Spleen (tissue), 11 donors: ENCODE measurements at regions not wholly inside any gene's neighbourhood (a gene's known extent, or its start where the extent isn't known, plus 50 kb on each side); places are given as distances from the start of the nearest gene placed in this dataset.

Experiments
- DNase-seq: peaks from one replicate; pipeline ENCODE4 v3.0.0-alpha.2; 2020
- H3K27ac ChIP-seq, 8 donors: fragments of 200-600 bp; sonication (generic) in 7 of 8; 1 replicate in 4 of 8; 2 replicates in 4 of 8; pipeline versions ENCODE4 v1.5.0 to v1.8.0; 2016 to 2021; ENCODE audit warnings: inconsistent platforms in 4 of 8, mild to moderate bottlenecking in 4 of 8, moderate library complexity in 1 of 8
- H3K27me3 ChIP-seq, 7 donors: fragments of 200-600 bp; sonication (generic) in 6 of 7; replicated peaks in 1 of 7; 1 replicate in 4 of 7; 2 replicates in 3 of 7; pipeline versions ENCODE4 v1.5.0 to v1.8.0; 2016 to 2021; ENCODE audit warnings: inconsistent platforms in 3 of 7, mild to moderate bottlenecking in 1 of 7
- H3K36me3 ChIP-seq, 6 donors: fragments of 200-600 bp; sonication (generic) in 5 of 6; 1 replicate in 4 of 6; 2 replicates in 2 of 6; pipeline versions ENCODE4 v1.5.0 to v1.8.0; 2016 to 2021; ENCODE audit warnings: inconsistent platforms in 2 of 6
- H3K4me1 ChIP-seq, 6 donors: fragments of 200-600 bp; sonication (generic) in 5 of 6; 1 replicate in 3 of 6; 2 replicates in 3 of 6; pipeline versions ENCODE4 v1.5.0 to v1.8.0; 2016 to 2021; ENCODE audit warnings: inconsistent platforms in 3 of 6
- H3K4me3 ChIP-seq, 8 donors: fragments of 200-600 bp; sonication (generic) in 7 of 8; 1 replicate in 4 of 8; 2 replicates in 4 of 8; pipeline versions ENCODE4 v1.5.0 to v1.8.0; 2016 to 2021; ENCODE audit warnings: inconsistent platforms in 4 of 8, mild to moderate bottlenecking in 4 of 8, moderate library complexity in 2 of 8
- H3K9me3 ChIP-seq, 8 donors: fragments of 200-600 bp; sonication (generic) in 7 of 8; 1 replicate in 4 of 8; 2 replicates in 4 of 8; pipeline versions ENCODE4 v1.5.0 to v1.8.0; 2016 to 2021; ENCODE audit warnings: inconsistent platforms in 4 of 8
- CTCF ChIP-seq, 11 experiments: fragments of 200-600 bp in 7 of 11; fragments of 450-650 bp in 4 of 11; sonication (generic) in 4 of 11; IDR thresholded peaks in 8 of 11; conservative IDR thresholded peaks in 3 of 11; 1 replicate in 7 of 11; 2 replicates in 4 of 11; pipeline versions ENCODE4 v1.4.0 to v1.8.0; 2016 to 2021; ENCODE audit warnings: antibody characterized with exemption in 11 of 11, inconsistent platforms in 4 of 11, mild to moderate bottlenecking in 1 of 11
- POLR2A ChIP-seq, 3 donors: fragments of 450-650 bp; IDR thresholded peaks; one replicate each; pipeline ENCODE4 v1.5.1; 2017; ENCODE audit warnings: antibody characterized with exemption in 3 of 3, mild to moderate bottlenecking in 1 of 3
- POLR2AphosphoS5 ChIP-seq, 3 donors: sonication (generic); formaldehyde crosslinking; IDR thresholded peaks; one replicate each; pipeline ENCODE4 v1.5.1; 2017; ENCODE audit warnings: antibody characterized with exemption in 3 of 3
- WGBS, 5 donors: extraction: QIAGEN DNeasy Blood & Tissue Kit in 3 of 5; methylation state at CpG; one replicate each; pipeline versions ENCODE4 v1.1.5 to v1.1.7; 2013 to 2018; 5-methylcytosine and 5-hydroxymethylcytosine counted together
- intact Hi-C: fragments of 100-400 bp; cut with DNase I; formaldehyde crosslinking; loops from one replicate; pipeline ENCODE4 v1.15.0; 2023; ENCODE audit warnings: low total_unique reads
- donor health status: healthy with polysubstance abuse.
- donor health status: DM: no; HTN: no; CAD: no; lungs with moderate emphysema.
- donor health status: DM: no; HTN: no; CAD: no.
- donor health status: Bipolar disorder and iron deficiency.
- donor health status: healthy.
- donor health status: DM: no; HTN: no; CAD: no.
- donor health status: DM: yes; HTN: yes; CAD: no.

- no peaks in the 10 kb centered on the region for H3K36me3 ChIP-seq
- intact Hi-C loops, result no loop called here
- no peak for DNase-seq
Observed at GRCh38 chr13:86541461-86541860, 742.2 kb upstream of the SLITRK6 start.

DNA sequence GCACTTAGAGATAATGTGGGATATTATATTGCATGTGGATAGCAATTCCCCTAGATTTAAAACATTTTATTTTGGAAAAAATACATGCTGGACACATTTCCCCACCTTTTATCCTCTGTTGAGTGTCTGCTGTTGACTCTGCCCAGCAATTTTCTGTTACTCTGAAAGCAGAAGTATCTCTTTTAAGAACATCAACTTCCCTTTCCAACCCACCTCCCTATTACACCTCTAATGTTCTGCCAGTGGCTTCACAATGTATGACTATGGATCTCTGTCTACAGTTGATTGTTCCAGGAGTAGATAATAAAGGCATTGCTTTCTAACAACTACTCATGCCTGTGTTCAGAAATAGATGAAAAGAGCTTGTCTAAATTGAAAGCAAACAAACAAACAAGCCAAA lies 754.8 kb upstream of the SLITRK6 start:
- Histone ChIP-seq H3K4me3 (no peak overlapping the region), H3K36me3 (no peaks in the 10 kb centered on the region), H3K27ac (no peak overlapping the region), H3K4me1 (no peaks in the 10 kb centered on the region), H3K9me3 (peaks cover 0 to 18% (median 3%) of the 10 kb centered on the region in 8 donors), H3K27me3 (no peaks in the 10 kb centered on the region)
- intact Hi-C loops, result no loop called here
- no peak for DNase-seq
- TF ChIP-seq CTCF (IDR thresholded peaks at IDR 0.05 in 8 of 11, conservative IDR thresholded peaks at IDR 0.05 in 3 of 11) (no peak), POLR2A (IDR thresholded peaks at IDR 0.05) (no peak), POLR2AphosphoS5 (IDR thresholded peaks at IDR 0.05) (no peak)

More at GRCh38 chr13:86541461-86541860, 742.2 kb upstream of the SLITRK6 start:
- no peak overlapping the region for H3K4me3 ChIP-seq
- no peak overlapping the region for H3K27ac ChIP-seq
- 72 to 86% (median 77%) methylated on average over 3 of the region's 3 CpGs for WGBS, 5 donors
- no peaks in the 10 kb centered on the region for H3K4me1 ChIP-seq
- H3K9me3 ChIP-seq, result peaks cover 0 to 6% (median 0%) of the 10 kb centered on the region in 8 donors
- no peaks in the 10 kb centered on the region for H3K27me3 ChIP-seq
- TF ChIP-seq POLR2A (IDR thresholded peaks at IDR 0.05) (no peak), POLR2AphosphoS5 (IDR thresholded peaks at IDR 0.05) (no peak), CTCF (IDR thresholded peaks at IDR 0.05 in 8 of 11, conservative IDR thresholded peaks at IDR 0.05 in 3 of 11) (no peak)

GRCh38 chr13:86559901-86560300 lies 760.7 kb upstream of the SLITRK6 start:
- DNase-seq, result no peak
- Histone ChIP-seq H3K4me3 (no peak overlapping the region), H3K4me1 (no peaks in the 10 kb centered on the region), H3K9me3 (peaks cover 0 to 15% (median 1%) of the 10 kb centered on the region in 8 donors), H3K36me3 (no peaks in the 10 kb centered on the region), H3K27me3 (no peaks in the 10 kb centered on the region), H3K27ac (no peak overlapping the region)
- 23 to 65% (median 59%) methylated on average over 1 of the region's 1 CpG for WGBS, 5 donors
- TF ChIP-seq POLR2AphosphoS5 (IDR thresholded peaks at IDR 0.05) (no peak), POLR2A (IDR thresholded peaks at IDR 0.05) (no peak), CTCF (IDR thresholded peaks at IDR 0.05 in 8 of 11, conservative IDR thresholded peaks at IDR 0.05 in 3 of 11) (no peak)
- intact Hi-C loops, result no loop called here

DNA sequence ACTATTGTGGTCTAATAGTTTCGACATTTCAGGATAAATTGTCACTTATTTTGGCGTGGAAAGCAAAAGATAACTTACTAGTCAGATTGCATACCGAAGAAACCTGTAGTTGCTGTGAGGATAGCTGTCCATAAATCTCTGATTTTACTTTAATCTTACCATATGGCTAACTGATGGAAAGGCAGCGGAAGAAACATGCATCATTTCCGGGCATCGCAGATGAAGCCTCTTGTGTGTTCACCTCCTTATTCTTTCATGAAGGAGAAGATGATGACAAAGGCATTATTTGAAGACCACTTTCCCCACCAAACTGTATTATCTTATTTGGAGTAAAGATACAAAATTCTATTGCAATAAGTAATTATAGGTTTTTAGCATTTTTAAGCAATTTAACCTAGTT lies 763.6 kb upstream of the SLITRK6 start:
- TF ChIP-seq CTCF (IDR thresholded peaks at IDR 0.05 in 8 of 11, conservative IDR thresholded peaks at IDR 0.05 in 3 of 11), result no peak
- TF ChIP-seq POLR2A (IDR thresholded peaks at IDR 0.05), result no peak
- TF ChIP-seq POLR2AphosphoS5 (IDR thresholded peaks at IDR 0.05), result no peak
- no peaks in the 10 kb centered on the region for H3K4me1 ChIP-seq
- H3K36me3 ChIP-seq, result no peaks in the 10 kb centered on the region
- H3K27me3 ChIP-seq, result no peaks in the 10 kb centered on the region
- DNase-seq, result no peak
- intact Hi-C loops, result no loop called here
- no peak overlapping the region for H3K4me3 ChIP-seq
- H3K27ac ChIP-seq, result no peak overlapping the region
- WGBS, 5 donors, result 91 to 92% (median 91%) methylated on average over 6 of the region's 6 CpGs
- peaks cover 0 to 15% (median 1%) of the 10 kb centered on the region in 8 donors for H3K9me3 ChIP-seq
